Endothelial cell (in vitro differentiated cells): ENCODE measurements at regions not wholly inside any gene's neighbourhood (a gene's known extent, or its start where the extent isn't known, plus 50 kb on each side); places are given as distances from the start of the nearest gene placed in this dataset.

Experiments used
- DNase-seq: peaks from one replicate; pipeline ENCODE4 v3.0.0; 2021; ENCODE audit warnings: low spot score
- H3K27ac Mint-ChIP-seq: one replicate; pipeline ENCODE4 v1.8.0; 2021; ENCODE audit warnings: mixed read lengths, inconsistent platforms; ENCODE audit not compliant: unreplicated experiment
- H3K27me3 Mint-ChIP-seq: one replicate; pipeline ENCODE4 v1.8.0; 2021; ENCODE audit warnings: mild to moderate bottlenecking, moderate library complexity, mixed read lengths, inconsistent platforms; ENCODE audit not compliant: unreplicated experiment
- H3K36me3 Mint-ChIP-seq: one replicate; pipeline ENCODE4 v1.8.0; 2021; ENCODE audit warnings: mild to moderate bottlenecking, low read depth, mixed read lengths, inconsistent platforms; ENCODE audit not compliant: unreplicated experiment
- H3K4me1 Mint-ChIP-seq: one replicate; pipeline ENCODE4 v1.8.0; 2021; ENCODE audit warnings: mild to moderate bottlenecking, mixed read lengths, inconsistent platforms; ENCODE audit not compliant: unreplicated experiment
- H3K4me3 Mint-ChIP-seq: one replicate; pipeline ENCODE4 v1.8.0; 2021; ENCODE audit warnings: mild to moderate bottlenecking, mixed read lengths, inconsistent platforms; ENCODE audit not compliant: unreplicated experiment
- H3K9me3 Mint-ChIP-seq: one replicate; pipeline ENCODE4 v1.8.0; 2021; ENCODE audit warnings: mixed read lengths, inconsistent platforms; ENCODE audit not compliant: unreplicated experiment
- CTCF ChIP-seq: fragments of 200-600 bp; sonication (generic); IDR thresholded peaks from one replicate; pipeline ENCODE4 v1.5.0; 2021; ENCODE audit warnings: antibody characterized with exemption; ENCODE audit not compliant: unreplicated experiment

GRCh38 chr4:176507845-176508533, 188.2 kb downstream of the SPCS3 start:
- H3K27me3 Mint-ChIP-seq = no peaks in the 10 kb centered on the region
- no peak overlapping the region for H3K4me3 Mint-ChIP-seq
- H3K4me1 Mint-ChIP-seq = peaks cover 28% of the 10 kb centered on the region
- DNase-seq = no peak
- no peak for TF ChIP-seq CTCF
- H3K27ac Mint-ChIP-seq = no peak overlapping the region
- H3K9me3 Mint-ChIP-seq = no peaks in the 10 kb centered on the region
- no peaks in the 10 kb centered on the region for H3K36me3 Mint-ChIP-seq

- no peak for DNase-seq
- H3K27me3 Mint-ChIP-seq = no peaks in the 10 kb centered on the region
- no peak overlapping the region for H3K27ac Mint-ChIP-seq
- H3K36me3 Mint-ChIP-seq = no peaks in the 10 kb centered on the region
- H3K4me3 Mint-ChIP-seq = no peak overlapping the region
- peaks cover 28% of the 10 kb centered on the region for H3K4me1 Mint-ChIP-seq
- no peak for TF ChIP-seq CTCF
- no peaks in the 10 kb centered on the region for H3K9me3 Mint-ChIP-seq
Measured at GRCh38 chr4:176508780-176509331, 189.1 kb downstream of the SPCS3 start.

- H3K9me3 Mint-ChIP-seq = no peaks in the 10 kb centered on the region
- no peaks in the 10 kb centered on the region for H3K36me3 Mint-ChIP-seq
- no peaks in the 10 kb centered on the region for H3K27me3 Mint-ChIP-seq
- peaks cover 26% of the 10 kb centered on the region for H3K4me1 Mint-ChIP-seq
- no peak for TF ChIP-seq CTCF
- no peak for DNase-seq
- no peak overlapping the region for H3K4me3 Mint-ChIP-seq
- H3K27ac Mint-ChIP-seq = no peak overlapping the region
Measured at GRCh38 chr4:176525576-176525975, 205.8 kb downstream of the SPCS3 start.

GRCh38 chr4:176526704-176527103, 206.9 kb downstream of the SPCS3 start:
- Mint-ChIP-seq H3K4me3 (no peak overlapping the region), H3K9me3 (no peaks in the 10 kb centered on the region), H3K36me3 (no peaks in the 10 kb centered on the region), H3K27me3 (no peaks in the 10 kb centered on the region), H3K27ac (no peak overlapping the region), H3K4me1 (peaks cover 32% of the 10 kb centered on the region)
- TF ChIP-seq CTCF = no peak
- DNase-seq = no peak

- no peak for TF ChIP-seq CTCF
- DNase-seq = no peak
- no peaks in the 10 kb centered on the region for H3K36me3 Mint-ChIP-seq
- no peak overlapping the region for H3K27ac Mint-ChIP-seq
- no peaks in the 10 kb centered on the region for H3K9me3 Mint-ChIP-seq
- no peaks in the 10 kb centered on the region for H3K27me3 Mint-ChIP-seq
- H3K4me3 Mint-ChIP-seq = no peak overlapping the region
- H3K4me1 Mint-ChIP-seq = peaks cover 26% of the 10 kb centered on the region
Measured at GRCh38 chr4:176529574-176529973, 209.8 kb downstream of the SPCS3 start.
